Upper lobe of left lung (tissue), 4 donors: ENCODE measurements at regions not wholly inside any gene's neighbourhood (a gene's known extent, or its start where the extent isn't known, plus 50 kb on each side); places are given as distances from the start of the nearest gene placed in this dataset.

Source experiments
- CTCF ChIP-seq, 6 experiments: fragments of 450-650 bp in 4 of 6; fragments of 200-600 bp in 2 of 6; sonication (generic) in 2 of 6; IDR thresholded peaks; one replicate each; pipeline ENCODE4 v1.5.1; 2016 to 2019; ENCODE audit warnings: antibody characterized with exemption in 6 of 6
- POLR2A ChIP-seq, 4 donors: fragments of 450-650 bp; IDR thresholded peaks; one replicate each; pipeline ENCODE4 v1.5.1; 2016 to 2017; ENCODE audit warnings: antibody characterized with exemption in 4 of 4, mild to moderate bottlenecking in 2 of 4

GRCh38 chr1:25129380-25129779, 102.9 kb downstream of the SYF2 start:
- no peak for TF ChIP-seq CTCF (IDR thresholded peaks at IDR 0.05)
- no peak for TF ChIP-seq POLR2A (IDR thresholded peaks at IDR 0.05)
